HG03432 (cell line): ENCODE measurements at regions not wholly inside any gene's neighbourhood (a gene's known extent, or its start where the extent isn't known, plus 50 kb on each side); places are given as distances from the start of the nearest gene placed in this dataset.

ENCODE experiments used
- ATAC-seq: cut with Tn5 transposase; IDR thresholded peaks from one replicate; pipeline ENCODE4 v1.9.1; 2021; ENCODE audit warnings: mild to moderate bottlenecking, moderate library complexity; ENCODE audit not compliant: unreplicated experiment

DNA sequence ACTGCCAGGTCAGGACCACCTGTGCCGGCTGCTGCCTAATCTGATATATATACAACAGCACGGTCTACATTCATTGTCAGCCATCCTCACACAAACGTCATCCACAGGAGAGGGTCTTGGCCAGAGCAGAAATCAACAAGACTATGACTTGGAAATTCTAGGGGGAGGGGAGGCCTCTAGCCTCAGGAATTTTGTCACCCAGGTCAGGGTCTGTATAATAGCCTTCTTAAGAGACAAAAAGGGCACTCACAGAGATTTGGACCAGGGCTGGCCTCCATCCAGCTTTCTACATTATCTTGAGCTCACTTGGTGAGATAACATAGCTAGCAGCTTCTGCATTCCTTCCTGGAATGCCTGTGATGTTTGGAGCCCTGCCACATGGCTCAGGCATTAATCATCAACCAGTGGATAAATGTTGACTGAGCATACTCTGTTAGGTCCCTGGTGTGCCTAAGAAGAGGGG is 50.4 kb upstream of the CTIF start:
- no peak for ATAC-seq

GRCh38 chr18:48486754-48487153 is 52.1 kb upstream of the CTIF start:
- no peak for ATAC-seq

- ATAC-seq: no peak
These were observed 52.9 kb upstream of the CTIF start for GRCh38 chr18:48485828-48486405.

DNA sequence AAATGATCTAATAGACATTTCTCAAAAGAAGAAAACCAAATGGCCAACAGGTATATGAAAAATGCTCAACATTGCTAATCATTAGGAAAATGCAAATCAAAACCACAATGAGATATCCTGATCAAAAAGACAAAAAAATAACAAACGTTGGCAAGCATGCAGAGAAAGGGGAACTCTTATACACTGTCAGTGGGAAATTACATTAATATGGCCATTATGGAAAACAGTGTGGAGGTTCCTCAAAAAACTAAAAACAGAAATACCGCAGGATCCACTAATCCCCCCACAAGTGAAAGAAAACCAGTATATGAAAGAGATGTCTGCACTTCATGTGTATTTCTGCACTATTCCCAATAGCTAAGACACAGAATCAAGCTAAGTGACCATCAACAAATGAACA is 57.7 kb upstream of the CTIF start:
- no peak for ATAC-seq

GRCh38 chr18:48479531-48479930 is 59.3 kb upstream of the CTIF start:
- no peak for ATAC-seq

DNA sequence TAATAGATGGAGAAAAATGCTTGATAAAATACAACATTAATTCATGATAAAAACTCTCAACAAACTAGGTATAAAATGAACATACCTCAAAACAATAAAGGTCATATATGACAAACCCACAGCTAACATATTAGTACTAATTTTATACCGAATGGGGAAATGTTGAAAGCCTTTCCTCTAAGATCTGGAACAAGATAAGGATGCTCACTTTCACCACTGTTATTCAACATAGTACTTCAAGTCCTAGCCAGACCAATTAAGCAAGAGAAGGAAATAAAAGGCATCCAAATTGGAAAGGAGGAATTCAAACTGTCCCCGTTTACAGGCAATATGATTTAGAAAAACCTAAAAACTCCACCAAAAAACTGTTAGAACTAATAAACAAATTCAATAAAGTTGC is 61.5 kb upstream of the CTIF start:
- ATAC-seq: no peak

GRCh38 chr18:48476550-48476917 is 62.3 kb upstream of the CTIF start:
- no peak for ATAC-seq

DNA sequence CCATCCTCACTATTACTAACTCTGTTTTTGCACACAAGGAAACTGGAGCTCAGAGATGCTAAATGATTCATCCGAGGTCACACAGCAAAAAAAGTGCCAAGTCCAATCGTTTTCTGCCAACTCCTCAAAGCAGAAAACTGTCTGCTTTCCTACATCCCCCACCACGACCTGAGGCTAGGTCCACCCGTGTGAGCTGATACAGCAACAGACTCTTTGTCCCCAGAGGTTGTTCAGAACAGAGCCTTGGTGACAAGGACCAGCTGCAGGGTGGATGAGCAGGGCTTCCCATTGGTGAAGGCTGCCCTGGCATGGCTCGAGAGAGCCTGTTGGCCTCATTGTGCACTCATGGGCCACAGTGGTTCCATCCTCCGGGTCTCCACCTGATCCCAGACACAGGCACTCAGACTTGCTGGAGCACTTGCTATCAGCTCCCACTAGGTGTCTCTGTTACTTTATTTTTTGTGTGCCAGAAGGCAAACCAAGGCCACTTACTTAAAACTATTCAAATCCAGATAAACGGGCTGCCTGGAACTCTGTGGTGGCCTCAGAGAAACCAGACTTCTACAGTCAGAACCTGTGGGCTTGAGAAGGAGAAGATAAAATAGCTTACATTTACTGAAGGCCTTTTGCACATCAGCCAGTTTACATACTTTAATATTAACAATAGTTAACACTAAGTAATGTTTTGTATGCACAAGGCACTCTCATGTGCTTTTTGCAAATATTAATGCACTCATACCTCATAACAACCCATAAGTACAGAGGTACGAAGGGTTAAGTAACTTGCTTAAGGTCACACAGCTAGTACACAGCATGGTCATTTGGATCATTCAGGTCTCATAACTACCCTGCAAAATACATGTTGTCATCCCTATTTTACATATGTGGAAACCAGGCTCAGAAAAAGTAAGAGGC is 62.9 kb upstream of the CTIF start:
- ATAC-seq: peak; percentile 69

- no peak for ATAC-seq
These were observed 64.6 kb upstream of the ZBTB7C start for GRCh38 chr18:48473816-48474215.

DNA sequence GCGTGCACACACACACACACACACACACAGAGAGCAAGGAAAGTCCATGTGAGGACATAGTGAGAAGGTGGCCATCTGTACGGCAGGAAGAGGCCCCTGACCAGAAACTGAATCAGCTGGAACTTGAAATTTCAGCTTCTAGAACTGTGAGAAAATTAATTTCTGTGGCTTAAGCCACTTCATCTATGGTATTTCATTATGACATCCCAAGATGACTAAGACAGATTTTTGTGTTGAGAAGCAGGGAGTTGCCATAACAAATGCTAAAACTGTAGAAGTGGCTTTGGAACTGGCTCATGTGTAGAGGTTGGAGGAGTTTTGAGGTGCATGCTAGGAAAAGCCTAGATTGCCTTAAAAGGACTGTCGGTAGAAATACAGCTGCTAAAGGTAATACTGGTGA is 63.4 kb upstream of the ZBTB7C start:
- no peak for ATAC-seq

DNA sequence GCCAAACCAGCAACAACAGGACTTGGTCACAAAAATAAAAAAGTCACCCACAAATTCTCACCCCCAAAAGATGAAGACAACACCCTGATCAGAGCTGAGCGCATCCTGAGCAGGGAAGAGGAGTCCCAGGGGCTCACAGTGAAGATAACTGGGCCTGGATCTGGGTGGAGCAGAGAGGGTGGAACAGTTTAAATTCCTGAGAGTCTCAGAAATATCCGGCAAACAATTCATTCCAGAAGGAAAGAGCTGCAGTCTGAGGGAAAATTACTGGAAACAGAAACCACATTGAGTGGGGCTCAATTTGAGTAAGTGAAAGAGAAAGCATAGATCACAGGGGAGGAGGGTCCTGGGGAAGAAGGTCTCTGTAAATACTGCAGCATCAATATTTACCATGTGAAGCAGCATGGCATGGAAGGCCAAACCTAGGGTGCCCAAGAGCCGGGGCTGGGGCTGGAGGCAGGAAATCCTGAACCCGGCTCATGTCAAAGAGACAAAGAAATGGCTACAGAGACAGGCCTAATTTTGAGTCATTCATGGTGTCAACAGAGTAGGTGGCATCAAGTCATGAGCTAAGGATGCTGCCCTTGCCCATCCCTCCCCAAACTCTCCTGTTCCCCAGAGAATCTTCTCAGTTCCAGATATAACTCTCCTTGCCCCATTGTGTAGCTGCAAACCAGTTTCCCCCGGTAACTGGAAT is 61.4 kb upstream of the ZBTB7C start:
- no peak for ATAC-seq

DNA sequence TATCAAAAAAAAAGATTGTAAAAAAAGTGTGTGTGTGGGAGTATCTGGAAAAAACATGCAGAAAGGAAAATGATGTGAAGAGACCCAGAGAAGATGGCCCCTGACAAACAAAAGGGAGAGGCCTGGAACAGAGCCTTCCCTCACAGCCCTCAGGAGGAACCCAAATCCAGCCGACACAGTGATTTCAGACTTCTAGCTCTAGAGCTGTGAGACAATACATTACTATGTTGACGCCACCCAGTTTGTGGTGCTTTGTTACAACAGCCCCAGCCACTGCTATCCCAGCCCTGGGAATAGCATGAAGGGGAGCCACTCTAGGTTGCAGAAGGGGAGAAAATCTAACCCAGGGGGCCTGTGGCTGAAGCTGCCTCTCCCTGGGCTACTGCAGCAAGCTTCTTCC is 59.0 kb upstream of the ZBTB7C start:
- no peak for ATAC-seq

DNA sequence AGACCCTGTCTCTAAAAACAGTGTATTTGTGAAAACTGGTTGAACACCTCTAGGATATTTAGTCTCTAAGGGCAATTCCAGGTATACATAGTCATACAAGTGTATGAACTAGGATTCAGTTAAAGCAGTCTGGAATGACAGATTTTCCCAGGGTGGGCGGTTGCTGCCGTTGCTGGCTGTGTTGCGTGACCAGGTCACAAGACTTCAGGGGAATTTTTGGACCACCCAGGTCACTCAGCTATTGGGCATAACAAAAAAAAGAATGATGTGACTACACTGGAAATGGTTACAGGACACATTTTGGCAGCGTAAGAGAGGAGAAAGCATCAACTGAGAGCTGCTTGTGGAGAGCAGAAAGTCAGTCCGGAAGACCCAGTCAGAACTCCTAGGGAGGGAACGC is 58.0 kb upstream of the ZBTB7C start:
- ATAC-seq: no peak

GRCh38 chr18:48462510-48462909 is 53.3 kb upstream of the ZBTB7C start:
- ATAC-seq: no peak

DNA sequence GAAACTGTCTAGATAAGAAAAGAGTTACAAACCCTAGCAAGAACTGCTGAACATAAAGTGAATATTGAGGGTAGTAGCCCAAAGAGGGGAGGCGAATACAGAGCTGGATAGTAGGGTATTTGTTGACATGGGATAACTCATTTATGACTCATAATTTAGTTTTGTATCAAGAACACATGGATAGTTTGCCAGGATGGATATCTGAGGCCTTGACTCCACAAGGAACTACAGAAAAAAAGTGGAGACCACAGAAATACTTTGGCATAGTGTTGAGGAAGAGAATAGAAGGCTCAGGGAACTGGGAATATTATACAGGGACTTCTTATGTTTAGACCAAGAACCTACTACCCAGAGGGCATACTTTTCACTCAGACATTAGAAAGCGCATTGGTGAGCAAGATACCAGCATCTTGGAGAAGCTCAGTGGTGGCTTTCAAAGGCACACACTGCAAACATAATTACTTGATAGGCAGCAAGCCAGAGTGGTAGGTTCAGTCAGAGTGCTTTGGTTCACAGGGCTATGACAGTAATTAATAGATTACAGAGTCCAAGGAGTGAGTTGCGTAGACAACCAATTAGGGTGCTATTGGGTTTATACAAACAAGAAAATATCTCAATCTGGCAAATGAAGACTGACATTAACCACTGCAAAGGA is 51.9 kb upstream of the ZBTB7C start:
- ATAC-seq: no peak

GRCh38 chr18:48459465-48459864 is 50.3 kb upstream of the ZBTB7C start:
- no peak for ATAC-seq

DNA sequence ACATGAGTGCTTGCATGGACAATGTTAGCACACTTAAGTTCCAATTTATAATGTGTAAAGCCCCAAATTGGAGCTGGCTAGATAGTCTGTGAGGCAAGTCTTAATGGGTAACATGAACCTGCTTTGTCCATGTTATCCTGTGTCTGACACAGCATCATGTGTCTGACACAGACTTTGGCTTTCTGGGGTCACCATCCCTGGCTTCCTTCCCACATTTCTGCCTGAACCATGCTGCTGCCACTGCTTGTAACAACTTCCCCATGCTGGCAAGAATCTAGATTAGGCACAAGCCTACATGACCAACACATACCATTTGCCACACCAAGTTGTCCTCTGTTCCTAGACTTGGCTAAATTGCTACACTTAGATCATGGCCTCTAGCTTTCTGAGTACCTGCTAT is 49.8 kb upstream of the ZBTB7C start:
- ATAC-seq: no peak
